HG03103 (cell line): ENCODE measurements at regions not wholly inside any gene's neighbourhood (a gene's known extent, or its start where the extent isn't known, plus 50 kb on each side); places are given as distances from the start of the nearest gene placed in this dataset.

Source experiments
- ATAC-seq: cut with Tn5 transposase; IDR thresholded peaks from one replicate; pipeline ENCODE4 v1.9.1; 2021; ENCODE audit warnings: low read depth; ENCODE audit not compliant: unreplicated experiment

DNA sequence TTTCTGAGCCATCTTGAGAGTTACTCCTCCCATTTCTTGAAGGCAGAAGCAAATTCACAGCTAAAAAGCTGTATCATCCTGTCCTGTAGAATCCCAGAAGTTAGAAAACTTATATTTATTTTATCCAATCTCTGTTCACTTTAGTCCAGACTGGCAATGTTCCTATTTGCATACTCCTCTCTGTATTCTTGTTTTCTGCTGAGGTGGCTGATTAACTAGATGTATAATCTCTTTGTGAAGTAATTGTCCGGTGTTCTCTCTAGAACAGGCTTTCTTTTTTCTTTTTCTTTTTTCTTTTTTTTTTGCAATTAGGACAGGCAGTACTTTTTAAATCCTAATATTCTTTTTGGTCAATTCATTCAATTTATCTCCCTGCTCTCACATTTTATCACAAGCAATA is 411.0 kb downstream of the KCNJ3 start:
- no peak for ATAC-seq

DNA sequence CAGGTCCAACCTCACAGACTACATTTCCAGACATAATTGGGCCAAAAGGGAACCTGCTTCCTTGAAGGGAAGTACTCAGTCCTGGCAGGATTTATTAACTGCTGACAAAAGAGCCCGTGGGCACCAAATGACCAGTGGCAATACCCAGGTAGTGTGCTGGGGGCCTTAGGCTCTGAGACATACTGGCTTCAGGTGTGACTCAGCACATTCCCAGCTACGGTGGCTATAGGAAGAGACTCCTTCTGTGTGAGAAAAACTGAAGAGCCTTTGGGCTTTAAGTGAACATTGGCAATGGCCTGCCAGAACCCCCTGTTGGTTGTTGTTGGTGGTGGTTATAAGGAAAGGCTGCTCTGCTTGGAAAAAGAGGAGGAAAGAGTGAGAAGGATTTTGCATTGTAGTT is 401.8 kb downstream of the KCNJ3 start:
- no peak for ATAC-seq

GRCh38 chr2:155099784-155100183 is 401.3 kb downstream of the KCNJ3 start:
- no peak for ATAC-seq

GRCh38 chr2:155095613-155096012 is 397.1 kb downstream of the KCNJ3 start:
- no peak for ATAC-seq

DNA sequence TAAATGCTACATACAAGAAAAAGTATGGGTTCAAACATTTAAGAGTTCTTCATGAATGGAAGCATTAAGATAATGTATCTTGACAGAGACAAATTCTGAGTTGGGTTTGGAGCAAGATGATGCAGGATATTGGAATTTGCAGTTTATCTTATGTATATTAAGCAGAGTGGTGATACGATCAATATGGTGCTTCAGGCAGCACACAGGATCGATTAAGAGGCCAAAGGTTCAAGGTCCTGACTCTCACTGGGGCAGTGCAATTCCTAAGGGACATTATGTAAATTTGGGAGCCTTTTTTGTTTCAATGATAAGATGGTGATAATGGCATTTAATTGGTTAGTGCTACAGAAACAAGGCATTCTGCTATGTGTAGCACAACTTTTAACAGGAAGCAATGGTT is 381.9 kb downstream of the KCNJ3 start:
- ATAC-seq, result no peak

DNA sequence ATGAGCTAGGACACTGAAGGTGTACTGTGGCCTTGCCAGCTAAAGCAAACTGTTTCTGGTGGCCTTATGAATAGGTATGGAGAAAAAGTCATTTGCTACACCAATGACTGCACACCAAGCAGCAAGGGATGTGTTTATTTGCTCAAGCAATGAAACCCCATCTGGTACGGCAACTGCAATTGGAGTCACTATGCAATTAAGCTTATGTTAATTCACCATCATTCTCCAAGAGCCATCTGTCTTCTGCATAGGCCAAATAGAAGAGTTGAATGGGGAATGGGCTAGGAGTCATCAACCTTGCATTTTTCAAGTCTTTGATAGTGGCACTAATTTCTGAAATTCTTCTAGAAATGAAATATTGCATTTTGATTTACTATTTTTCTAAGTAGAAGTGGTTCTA is 372.0 kb downstream of the KCNJ3 start:
- no peak for ATAC-seq

GRCh38 chr2:155062922-155063258 is 364.4 kb downstream of the KCNJ3 start:
- no peak for ATAC-seq

- no peak for ATAC-seq
Observed at GRCh38 chr2:155062250-155062921, 363.9 kb downstream of the KCNJ3 start.

- no peak for ATAC-seq
Observed at GRCh38 chr2:155060896-155061295, 362.4 kb downstream of the KCNJ3 start.

DNA sequence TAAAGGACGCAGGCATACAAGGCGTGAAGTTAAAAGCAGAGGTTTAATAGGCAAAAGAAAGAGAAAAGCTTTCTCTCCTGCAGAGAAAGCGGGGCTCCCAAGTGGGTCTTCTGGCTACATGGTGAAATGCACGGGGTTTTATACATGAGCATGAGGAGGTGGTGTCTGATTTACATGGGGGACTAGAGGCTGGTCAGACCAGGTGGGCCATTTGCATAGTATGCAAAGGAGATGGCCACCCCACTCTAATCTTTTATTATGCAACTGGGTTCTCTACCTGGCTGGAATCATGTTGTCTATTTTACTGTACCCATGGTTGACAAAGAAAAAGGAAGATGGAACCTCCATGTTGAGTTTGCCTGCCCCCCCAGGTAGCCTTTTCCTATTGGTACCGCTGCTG is 356.2 kb downstream of the KCNJ3 start:
- no peak for ATAC-seq

- ATAC-seq, result no peak
Observed at GRCh38 chr2:155043097-155043496, 344.6 kb downstream of the KCNJ3 start.

DNA sequence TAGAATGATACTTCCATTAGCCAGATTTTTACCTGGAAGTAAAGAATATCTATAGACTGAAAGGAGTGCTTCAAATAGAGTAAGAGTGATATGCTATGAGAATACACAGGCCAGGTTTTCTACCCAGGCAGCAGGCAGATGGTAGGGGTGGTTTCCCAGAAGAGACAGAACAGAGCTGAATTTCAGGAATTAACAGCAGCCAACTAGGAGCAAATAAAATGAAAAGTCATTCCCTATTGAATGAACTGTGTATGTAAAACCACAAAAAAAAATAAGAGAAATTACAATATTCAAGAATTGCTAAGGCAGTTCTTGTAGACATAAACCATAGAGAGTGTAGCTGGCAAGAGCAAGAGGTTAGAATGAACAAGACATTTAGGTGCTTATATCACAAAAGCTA is 336.8 kb downstream of the KCNJ3 start:
- ATAC-seq, result no peak

DNA sequence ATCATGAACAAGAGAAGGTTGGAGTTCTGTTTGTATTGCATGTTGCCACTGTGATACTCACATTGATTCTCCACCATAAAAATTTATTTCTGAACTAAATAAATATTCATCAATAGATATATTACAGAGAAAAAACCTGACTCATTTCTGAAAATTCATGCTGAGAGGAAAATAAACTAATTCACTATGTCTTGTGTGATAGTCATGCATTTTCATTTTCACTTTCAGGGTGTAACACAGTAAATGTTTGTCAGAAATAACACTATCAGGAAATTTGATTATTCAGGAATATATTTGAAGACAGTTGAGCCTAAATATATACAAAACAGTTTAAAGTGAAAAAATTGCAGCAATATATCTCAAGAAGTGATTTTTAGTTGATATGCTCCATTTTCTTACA is 335.2 kb downstream of the KCNJ3 start:
- no peak for ATAC-seq

- ATAC-seq, result no peak
Observed at GRCh38 chr2:155030296-155030695, 331.8 kb downstream of the KCNJ3 start.

- no peak for ATAC-seq
Observed at GRCh38 chr2:155026651-155027174, 328.2 kb downstream of the KCNJ3 start.

GRCh38 chr2:155023674-155024073 is 325.2 kb downstream of the KCNJ3 start:
- ATAC-seq, result no peak

GRCh38 chr2:155022531-155022930 is 324.0 kb downstream of the KCNJ3 start:
- ATAC-seq, result no peak

DNA sequence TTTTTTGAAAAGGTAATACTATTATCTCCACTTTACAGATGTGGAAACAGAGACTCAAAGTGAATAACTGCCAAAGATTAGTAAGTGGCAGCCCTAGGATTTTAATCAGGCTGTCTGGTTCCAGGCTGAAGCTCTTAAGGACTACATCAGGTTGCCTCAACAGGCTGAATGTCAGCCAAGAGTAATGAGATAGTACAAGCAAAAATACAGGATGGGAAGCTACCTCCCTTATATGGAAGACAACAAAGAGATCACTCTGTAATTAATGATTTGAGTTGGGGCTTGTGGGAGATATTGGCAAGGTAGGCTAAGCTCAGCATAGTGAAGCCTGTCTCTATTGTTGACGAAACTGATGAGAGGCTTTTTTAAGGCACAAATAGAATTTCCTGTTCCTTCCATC is 323.1 kb downstream of the KCNJ3 start:
- no peak for ATAC-seq

DNA sequence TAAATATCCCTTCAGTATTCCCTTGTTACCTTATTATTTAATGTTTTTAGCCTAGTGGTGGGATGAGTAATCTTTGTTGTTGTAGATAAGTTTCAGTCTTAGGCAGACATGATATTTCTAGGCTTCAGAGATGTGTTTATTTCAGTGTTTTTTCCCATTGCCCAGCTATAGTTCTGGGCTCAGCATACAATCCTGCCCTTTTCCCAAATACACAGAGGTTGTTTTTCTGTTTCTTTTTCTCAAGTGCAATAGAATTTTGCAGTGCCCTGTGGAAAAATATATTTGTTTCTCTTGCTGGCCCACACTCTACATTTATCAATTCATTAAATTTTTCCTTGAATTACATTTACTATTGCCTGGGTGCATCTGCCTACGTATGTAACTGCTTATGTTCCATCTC is 321.8 kb downstream of the KCNJ3 start:
- ATAC-seq, result no peak

DNA sequence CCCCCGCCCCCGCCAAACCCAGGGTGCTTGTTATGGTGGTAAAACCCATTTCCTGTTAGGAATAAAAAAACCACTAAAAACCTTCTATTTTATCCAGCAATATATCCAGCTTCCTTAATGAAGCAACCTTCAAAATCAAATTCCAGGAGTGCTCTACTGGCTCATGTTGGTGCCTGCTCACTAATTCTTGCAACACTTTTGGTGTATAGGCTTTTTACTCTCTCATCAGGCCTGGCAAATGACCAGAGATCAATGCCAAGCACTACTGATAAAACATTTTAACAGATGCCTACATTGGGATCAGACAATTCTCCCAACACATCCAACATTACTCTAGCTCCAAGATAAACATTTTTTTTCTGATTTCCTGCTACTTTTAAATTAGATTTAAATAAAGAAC is 312.4 kb downstream of the KCNJ3 start:
- ATAC-seq, result no peak

- no peak for ATAC-seq
Observed at GRCh38 chr2:154995361-154995760, 296.9 kb downstream of the KCNJ3 start.

GRCh38 chr2:154992826-154993225 is 294.3 kb downstream of the KCNJ3 start:
- ATAC-seq, result no peak

GRCh38 chr2:154978710-154979109 is 280.2 kb downstream of the KCNJ3 start:
- peak; percentile 43 for ATAC-seq
